Activated CD8-positive, alpha-beta memory T cell treated with anti-CD3 and anti-CD28 coated beads for 1 hour (primary cell): ENCODE measurements at regions not wholly inside any gene's neighbourhood (a gene's known extent, or its start where the extent isn't known, plus 50 kb on each side); places are given as distances from the start of the nearest gene placed in this dataset.
"Not testable (repeated sequence)": the region's sequence is repeated elsewhere in the genome, so short reads cannot be mapped to it uniquely, and the experiment has no call there.

Source experiments
- DNase-seq, 2 donors: peaks; one replicate each; pipeline ENCODE4 v3.0.0-alpha.2; 2020; ENCODE audit warnings: low read depth in 1 of 2; ENCODE audit errors: extremely low read depth in 1 of 2

GRCh38 chr5:82959466-82959865 lies 117.7 kb downstream of the TMEM167A start:
- no peak for DNase-seq

GRCh38 chr5:82956600-82956999 lies 120.6 kb downstream of the TMEM167A start:
- no peak for DNase-seq

- no peak for DNase-seq
These were observed 124.9 kb downstream of the TMEM167A start for GRCh38 chr5:82952326-82952725.

- DNase-seq: not testable (repeated sequence)
These were observed 132.9 kb downstream of the TMEM167A start for GRCh38 chr5:82944267-82944666.

- no peak for DNase-seq
These were observed 134.9 kb downstream of the TMEM167A start for GRCh38 chr5:82942083-82942881.

GRCh38 chr5:82938901-82939725 lies 138.1 kb downstream of the TMEM167A start:
- no peak for DNase-seq

GRCh38 chr5:82932473-82933220 lies 144.5 kb downstream of the TMEM167A start:
- DNase-seq: not testable (repeated sequence)

- DNase-seq: no peak
These were observed 146.1 kb downstream of the TMEM167A start for GRCh38 chr5:82931110-82931509.

- no peak for DNase-seq
These were observed 152.2 kb downstream of the TMEM167A start for GRCh38 chr5:82925061-82925411.

GRCh38 chr5:82924226-82925060 lies 152.8 kb downstream of the TMEM167A start:
- no peak for DNase-seq

- DNase-seq: no peak
These were observed 155.0 kb downstream of the TMEM167A start for GRCh38 chr5:82922086-82922734.

GRCh38 chr5:82918311-82919031 lies 158.7 kb downstream of the TMEM167A start:
- no peak for DNase-seq

GRCh38 chr5:82917584-82917983 lies 159.6 kb downstream of the TMEM167A start:
- no peak for DNase-seq

- DNase-seq: no peak
These were observed 163.2 kb downstream of the TMEM167A start for GRCh38 chr5:82913971-82914370.

GRCh38 chr5:82912462-82912861 lies 164.7 kb downstream of the TMEM167A start:
- DNase-seq: no peak

- DNase-seq: no peak
These were observed 165.3 kb downstream of the TMEM167A start for GRCh38 chr5:82911910-82912309.

GRCh38 chr5:82910905-82911304 lies 166.3 kb downstream of the TMEM167A start:
- DNase-seq: no peak

GRCh38 chr5:82910491-82910890 lies 166.7 kb downstream of the TMEM167A start:
- no peak for DNase-seq

- no peak for DNase-seq
These were observed 167.4 kb downstream of the TMEM167A start for GRCh38 chr5:82909771-82910170.
